NCI-H69 (cell line): ENCODE measurements at regions not wholly inside any gene's neighbourhood (a gene's known extent, or its start where the extent isn't known, plus 50 kb on each side); places are given as distances from the start of the nearest gene placed in this dataset.
"Not testable (repeated sequence)": the region's sequence is repeated elsewhere in the genome, so short reads cannot be mapped to it uniquely, and the experiment has no call there.

Source experiments
- DNase-seq: peaks from one replicate; lab custom pipeline; 2025; lab: John Stamatoyannopoulos, UW

- no peak for DNase-seq
Measured at GRCh38 chr4:81599742-81600380, 128.2 kb upstream of the RASGEF1B start.

GRCh38 chr4:81595798-81596610, 124.3 kb upstream of the RASGEF1B start:
- DNase-seq = no peak

- peak; percentile 23 for DNase-seq
Measured at GRCh38 chr4:81595287-81595686, 123.6 kb upstream of the RASGEF1B start.

- peak; percentile 87 for DNase-seq
Measured at GRCh38 chr4:81594490-81595159, 122.9 kb upstream of the RASGEF1B start.

- DNase-seq = no peak
Measured at GRCh38 chr4:81592701-81593100, 121.0 kb upstream of the RASGEF1B start.

GRCh38 chr4:81590596-81590995, 118.9 kb upstream of the RASGEF1B start:
- no peak for DNase-seq

GRCh38 chr4:81589262-81589661, 117.6 kb upstream of the RASGEF1B start:
- DNase-seq = no peak

- DNase-seq = no peak
Measured at GRCh38 chr4:81586706-81587105, 115.0 kb upstream of the RASGEF1B start.

- not testable (repeated sequence) for DNase-seq
Measured at GRCh38 chr4:81580994-81581374, 109.3 kb upstream of the RASGEF1B start.

GRCh38 chr4:81580346-81580993, 108.8 kb upstream of the RASGEF1B start:
- no peak for DNase-seq

GRCh38 chr4:81577392-81577791, 105.7 kb upstream of the RASGEF1B start:
- DNase-seq = peak; percentile 11

GRCh38 chr4:81574991-81575390, 103.3 kb upstream of the RASGEF1B start:
- no peak for DNase-seq

GRCh38 chr4:81573840-81574239, 102.1 kb upstream of the RASGEF1B start:
- peak; percentile 2 for DNase-seq

- no peak for DNase-seq
Measured at GRCh38 chr4:81572402-81572801, 100.7 kb upstream of the RASGEF1B start.

- no peak for DNase-seq
Measured at GRCh38 chr4:81571105-81571504, 99.4 kb upstream of the RASGEF1B start.

- DNase-seq = no peak
Measured at GRCh38 chr4:81566161-81566591, 94.5 kb upstream of the RASGEF1B start.

- DNase-seq = peak; percentile 58
Measured at GRCh38 chr4:81565142-81565870, 93.6 kb upstream of the RASGEF1B start.

GRCh38 chr4:81564025-81564424, 92.3 kb upstream of the RASGEF1B start:
- no peak for DNase-seq

GRCh38 chr4:81562093-81562492, 90.4 kb upstream of the RASGEF1B start:
- no peak for DNase-seq

- no peak for DNase-seq
Measured at GRCh38 chr4:81557306-81557705, 85.6 kb upstream of the RASGEF1B start.

GRCh38 chr4:81555489-81555888, 83.8 kb upstream of the RASGEF1B start:
- DNase-seq = no peak

GRCh38 chr4:81552086-81552485, 80.4 kb upstream of the RASGEF1B start:
- DNase-seq = no peak
